HEK293 (cell line): ENCODE measurements at regions not wholly inside any gene's neighbourhood (a gene's known extent, or its start where the extent isn't known, plus 50 kb on each side); places are given as distances from the start of the nearest gene placed in this dataset.

Source experiments
- CTCF ChIA-PET: fragments of 350-600 bp; formaldehyde crosslinking; extraction: SDS; loops from one replicate; lab custom pipeline; 2021; ENCODE audit warnings: antibody characterized with exemption; lab: Yijun Ruan, JAX
- POLR2A ChIA-PET: fragments of 300-600 bp; formaldehyde crosslinking; extraction: SDS; loops from one replicate; lab custom pipeline; 2020; ENCODE audit warnings: antibody characterized with exemption, inconsistent platforms; lab: Yijun Ruan, JAX
- H3K27ac ChIP-seq: fragments of 200-500 bp; sonication (Bioruptor generic); 2 replicates; pipeline ENCODE4 v1.5.1; 2014; ENCODE audit warnings: low read depth, low read length, control low read depth, inconsistent platforms; ENCODE audit errors: extremely low read depth
- H3K36me3 ChIP-seq, 2 experiments: fragments of 200-500 bp in 1 of 2; sonication (Bioruptor generic) in 1 of 2; 1 replicate in 1 of 2; 2 replicates in 1 of 2; pipeline ENCODE4 v1.5.1; 2014 to 2017; ENCODE audit warnings: inconsistent platforms in 2 of 2, low read length in 2 of 2; ENCODE audit not compliant: control insufficient read depth in 2 of 2, insufficient read depth in 1 of 2
- H3K4me1 ChIP-seq: fragments of 200-500 bp; sonication (Bioruptor generic); 2 replicates; pipeline ENCODE4 v1.5.1; 2014; ENCODE audit warnings: mild to moderate bottlenecking, low read length, inconsistent platforms; ENCODE audit not compliant: control insufficient read depth, insufficient read depth
- H3K4me3 ChIP-seq: 2 replicates; pipeline ENCODE4 v1.5.1; 2011; ENCODE audit warnings: low read depth, mild to moderate bottlenecking, control low read depth, low read length, moderate library complexity
- H3K9me3 ChIP-seq: fragments of 200-500 bp; sonication (Bioruptor generic); 2 replicates; pipeline ENCODE4 v1.5.1; 2014; ENCODE audit warnings: low read depth, low read length, inconsistent platforms; ENCODE audit not compliant: control insufficient read depth, insufficient read depth
- GLI4 ChIP-seq: fragments of 450-650 bp; formaldehyde crosslinking; IDR thresholded peaks from 2 replicates; pipeline ENCODE4 v1.5.1; 2016; ENCODE audit warnings: missing biosample characterization, missing genetic modification characterization
- MZF1 ChIP-seq: fragments of 450-650 bp; formaldehyde crosslinking; IDR thresholded peaks from 2 replicates; pipeline ENCODE4 v1.5.1; 2017; ENCODE audit warnings: missing biosample characterization, missing genetic modification characterization, borderline replicate concordance
- OSR2 ChIP-seq: fragments of 450-650 bp; formaldehyde crosslinking; IDR thresholded peaks from 2 replicates; pipeline ENCODE4 v1.5.1; 2016; ENCODE audit warnings: missing biosample characterization, missing genetic modification characterization
- REPIN1 ChIP-seq: fragments of 450-650 bp; formaldehyde crosslinking; IDR thresholded peaks from 2 replicates; pipeline ENCODE4 v1.5.1; 2017; ENCODE audit warnings: missing biosample characterization, missing genetic modification characterization, low read depth
- SCRT1 ChIP-seq: fragments of 450-650 bp; formaldehyde crosslinking; IDR thresholded peaks from 2 replicates; pipeline ENCODE4 v1.5.1; 2016; ENCODE audit warnings: missing biosample characterization, missing genetic modification characterization, borderline replicate concordance
- ZBTB20 ChIP-seq: fragments of 450-650 bp; formaldehyde crosslinking; IDR thresholded peaks from 2 replicates; pipeline ENCODE4 v1.5.1; 2016; ENCODE audit warnings: missing biosample characterization, missing genetic modification characterization
- ZFP3 ChIP-seq: fragments of 450-650 bp; formaldehyde crosslinking; IDR thresholded peaks from 2 replicates; pipeline ENCODE4 v1.5.1; 2016; ENCODE audit warnings: low read depth, missing biosample characterization, missing genetic modification characterization
- ZNF140 ChIP-seq: fragments of 450-650 bp; formaldehyde crosslinking; IDR thresholded peaks from 2 replicates; pipeline ENCODE4 v1.5.1; 2016; ENCODE audit warnings: missing biosample characterization, missing genetic modification characterization
- ZNF174 ChIP-seq: fragments of 450-650 bp; formaldehyde crosslinking; IDR thresholded peaks from 2 replicates; pipeline ENCODE4 v1.5.0; 2017; ENCODE audit warnings: missing biosample characterization, mild to moderate bottlenecking, missing genetic modification characterization
- ZNF2 ChIP-seq: fragments of 450-650 bp; formaldehyde crosslinking; IDR thresholded peaks from 2 replicates; pipeline ENCODE4 v1.5.1; 2016; ENCODE audit warnings: missing biosample characterization, missing genetic modification characterization
- ZNF23 ChIP-seq: fragments of 450-650 bp; formaldehyde crosslinking; IDR thresholded peaks from 2 replicates; pipeline ENCODE4 v1.5.1; 2016; ENCODE audit warnings: missing biosample characterization, missing genetic modification characterization, borderline replicate concordance
- ZNF335 ChIP-seq: fragments of 450-650 bp; formaldehyde crosslinking; conservative IDR thresholded peaks from 2 replicates; pipeline ENCODE4 v1.5.1; 2016; ENCODE audit warnings: missing biosample characterization, missing genetic modification characterization
- ZNF398 ChIP-seq: fragments of 450-650 bp; formaldehyde crosslinking; IDR thresholded peaks from 2 replicates; pipeline ENCODE4 v1.5.1; 2017; ENCODE audit warnings: missing biosample characterization, missing genetic modification characterization
- ZNF596 ChIP-seq: fragments of 450-650 bp; IDR thresholded peaks from 2 replicates; pipeline ENCODE4 v1.5.0; 2018; ENCODE audit warnings: missing biosample characterization, mild to moderate bottlenecking, missing genetic modification characterization, moderate library complexity
- ZNF658 ChIP-seq: fragments of 450-650 bp; formaldehyde crosslinking; IDR thresholded peaks from 2 replicates; pipeline ENCODE4; 2016; ENCODE audit warnings: missing biosample characterization, missing genetic modification characterization
- ZNF776 ChIP-seq: fragments of 450-650 bp; formaldehyde crosslinking; IDR thresholded peaks from 2 replicates; pipeline ENCODE4 v1.5.0; 2017; ENCODE audit warnings: missing biosample characterization, missing genetic modification characterization, borderline replicate concordance
- ZNF792 ChIP-seq: fragments of 450-650 bp; formaldehyde crosslinking; IDR thresholded peaks from 2 replicates; pipeline ENCODE4 v1.5.1; 2016; ENCODE audit warnings: missing biosample characterization, missing genetic modification characterization
- ZNF837 ChIP-seq: fragments of 450-650 bp; formaldehyde crosslinking; IDR thresholded peaks from 2 replicates; pipeline ENCODE4 v1.5.1; 2016; ENCODE audit warnings: missing biosample characterization, missing genetic modification characterization
- ZNF843 ChIP-seq: fragments of 450-650 bp; formaldehyde crosslinking; IDR thresholded peaks from 2 replicates; pipeline ENCODE4 v1.5.1; 2016; ENCODE audit warnings: missing biosample characterization, missing genetic modification characterization
- ZSCAN16 ChIP-seq: fragments of 450-650 bp; formaldehyde crosslinking; IDR thresholded peaks from 2 replicates; pipeline ENCODE4 v1.5.1; 2016; ENCODE audit warnings: missing biosample characterization, missing genetic modification characterization
- ZXDB ChIP-seq: fragments of 450-650 bp; formaldehyde crosslinking; IDR thresholded peaks from 2 replicates; pipeline ENCODE4 v1.5.1; 2016; ENCODE audit warnings: missing biosample characterization, missing genetic modification characterization
- TF ChIP-seq, protein P1 (sequence below): fragments of 450-650 bp; formaldehyde crosslinking; IDR thresholded peaks from 2 replicates; pipeline ENCODE4 v1.5.1; 2016; ENCODE audit warnings: missing biosample characterization, missing genetic modification characterization
- TF ChIP-seq, protein P2 (sequence below): fragments of 450-650 bp; IDR thresholded peaks from 2 replicates; pipeline ENCODE4 v1.5.1; 2018; ENCODE audit warnings: missing biosample characterization, mild to moderate bottlenecking, missing genetic modification characterization

DNA sequence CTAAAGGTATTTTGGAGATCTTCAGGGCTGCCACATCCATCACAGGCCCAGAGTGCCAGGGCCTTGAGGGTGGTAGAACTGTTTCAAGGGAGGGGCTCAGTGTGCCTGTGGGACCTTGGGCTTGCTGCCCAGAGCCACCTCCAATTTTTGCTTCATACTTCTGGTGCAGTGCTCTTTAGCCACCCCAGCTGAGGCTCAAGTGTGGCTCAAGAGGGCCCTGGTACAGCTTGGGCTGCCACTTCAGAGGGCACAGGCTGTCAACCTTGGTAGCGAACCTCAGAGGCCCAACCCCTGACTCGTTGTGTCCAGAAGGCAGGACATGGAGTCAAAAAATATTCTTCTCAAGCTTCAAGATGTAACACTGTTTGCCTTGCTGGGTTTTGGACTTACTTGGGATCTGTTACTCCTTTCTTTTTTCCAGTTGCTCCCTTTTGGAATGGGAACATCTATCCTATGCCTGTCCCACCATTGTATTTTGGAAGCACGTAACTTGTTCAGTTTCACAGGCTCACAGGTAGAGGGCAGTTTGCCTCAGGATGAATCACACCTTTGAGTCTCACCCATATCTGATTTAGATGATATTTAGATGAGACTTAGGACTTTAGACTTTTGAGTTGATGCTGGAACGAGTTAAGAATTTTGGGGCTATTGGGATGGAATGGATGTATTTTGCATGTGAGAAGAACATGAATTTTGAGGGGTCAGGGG is 224.8 kb downstream of the RPS24 start (continued):
- TF ChIP-seq ZNF792 (tag by site-specific recombination) (no peak), ZNF776 (tag by site-specific recombination) (no peak), ZNF2 (tag by site-specific recombination) (no peak), MZF1 (tag by site-specific recombination) (no peak)

DNA sequence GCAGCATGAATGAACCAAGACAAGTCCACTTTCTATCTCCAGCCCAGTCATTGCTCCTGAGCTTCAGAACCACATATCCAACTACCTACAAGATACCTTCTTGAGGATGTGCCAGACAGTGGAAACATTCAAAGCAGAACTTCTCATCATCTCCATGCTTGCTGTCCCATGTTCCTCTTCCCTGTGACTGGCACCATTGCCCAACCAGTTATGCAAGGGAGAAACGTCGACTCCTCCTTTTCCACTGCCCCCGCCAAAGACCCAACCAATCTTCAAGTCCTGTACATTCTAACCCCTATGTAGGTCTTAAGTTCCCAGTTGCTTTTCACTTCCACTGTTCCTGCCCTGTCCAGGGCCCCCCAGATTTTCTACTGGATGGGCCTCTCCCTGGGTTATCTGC is 225.7 kb downstream of the RPS24 start:
- no peak overlapping the region; the same call in 1 of the 2 replicates for H3K27ac ChIP-seq
- no peaks in the 10 kb centered on the region for H3K9me3 ChIP-seq
- peaks cover 5% of the 10 kb centered on the region; the same call in 1 of the 2 replicates for H3K4me1 ChIP-seq
- no peaks in the 10 kb centered on the region for H3K36me3 ChIP-seq
- no peak overlapping the region for H3K4me3 ChIP-seq
- POLR2A ChIA-PET = interaction anchor here (1.3 kb wide), 2 partner anchors 13 to 34 kb away, joined by 3 to 7 read pairs; no protein-coding TSS in a partner anchor
- TF ChIP-seq GLI4 (tag by site-specific recombination) (no peak), OSR2 (tag by site-specific recombination) (no peak), ZSCAN16 (no peak), ZNF23 (tag by site-specific recombination) (no peak), ZNF398 (tag by site-specific recombination) (no peak), REPIN1 (tag by site-specific recombination) (no peak), ZNF658 (no peak), SCRT1 (tag by site-specific recombination) (no peak), ZFP3 (tag by site-specific recombination) (no peak)
- TF ChIP-seq, protein P1, sequence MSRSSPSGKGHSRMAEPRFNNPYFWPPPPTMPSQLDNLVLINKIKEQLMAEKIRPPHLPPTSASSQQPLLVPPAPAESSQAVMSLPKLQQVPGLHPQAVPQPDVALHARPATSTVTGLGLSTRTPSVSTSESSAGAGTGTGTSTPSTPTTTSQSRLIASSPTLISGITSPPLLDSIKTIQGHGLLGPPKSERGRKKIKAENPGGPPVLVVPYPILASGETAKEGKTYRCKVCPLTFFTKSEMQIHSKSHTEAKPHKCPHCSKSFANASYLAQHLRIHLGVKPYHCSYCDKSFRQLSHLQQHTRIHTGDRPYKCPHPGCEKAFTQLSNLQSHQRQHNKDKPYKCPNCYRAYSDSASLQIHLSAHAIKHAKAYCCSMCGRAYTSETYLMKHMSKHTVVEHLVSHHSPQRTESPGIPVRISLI = no peak
- CTCF ChIA-PET = interaction anchor here (0.6 to 2.3 kb wide), 18 partner anchors 14 to 1148 kb away, joined by 3 to 14 read pairs (median 4); no protein-coding TSS in a partner anchor

- Histone ChIP-seq H3K4me3 (no peak overlapping the region), H3K27ac (no peak overlapping the region; the same call in 1 of the 2 replicates), H3K4me1 (peaks cover 5% of the 10 kb centered on the region; the same call in 1 of the 2 replicates), H3K36me3 (no peaks in the 10 kb centered on the region), H3K9me3 (no peaks in the 10 kb centered on the region)
- TF ChIP-seq MZF1 (tag by site-specific recombination) (0 out of 2 replicates have a peak, but pooled peaks have one; percentile 29), ZNF837 (tag by site-specific recombination) (no peak), ZNF596 (no peak), ZBTB20 (peak; percentile 71), ZNF843 (tag by site-specific recombination) (peak; percentile 44; the same call in 1 of the 2 replicates), ZNF140 (tag by site-specific recombination) (no peak), OSR2 (tag by site-specific recombination) (peak; percentile 56; the same call in 1 of the 2 replicates), ZNF174 (tag by site-specific recombination) (no peak), ZNF335 (peak; percentile 28; the same call in 1 of the 2 replicates), ZXDB (0 out of 2 replicates have a peak, but pooled peaks have one; percentile 72)
- TF ChIP-seq, protein P2, sequence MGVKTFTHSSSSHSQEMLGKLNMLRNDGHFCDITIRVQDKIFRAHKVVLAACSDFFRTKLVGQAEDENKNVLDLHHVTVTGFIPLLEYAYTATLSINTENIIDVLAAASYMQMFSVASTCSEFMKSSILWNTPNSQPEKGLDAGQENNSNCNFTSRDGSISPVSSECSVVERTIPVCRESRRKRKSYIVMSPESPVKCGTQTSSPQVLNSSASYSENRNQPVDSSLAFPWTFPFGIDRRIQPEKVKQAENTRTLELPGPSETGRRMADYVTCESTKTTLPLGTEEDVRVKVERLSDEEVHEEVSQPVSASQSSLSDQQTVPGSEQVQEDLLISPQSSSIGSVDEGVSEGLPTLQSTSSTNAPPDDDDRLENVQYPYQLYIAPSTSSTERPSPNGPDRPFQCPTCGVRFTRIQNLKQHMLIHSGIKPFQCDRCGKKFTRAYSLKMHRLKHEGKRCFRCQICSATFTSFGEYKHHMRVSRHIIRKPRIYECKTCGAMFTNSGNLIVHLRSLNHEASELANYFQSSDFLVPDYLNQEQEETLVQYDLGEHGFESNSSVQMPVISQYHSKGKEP (tag by site-specific recombination) = no peak
- POLR2A ChIA-PET = interaction anchor here (0.8 to 1.3 kb wide), 8 partner anchors 11 to 199 kb away, joined by 3 to 7 read pairs (median 3); no protein-coding TSS in a partner anchor
- CTCF ChIA-PET = interaction anchor here (0.6 to 2.3 kb wide), 30 partner anchors 9 to 1148 kb away, joined by 3 to 14 read pairs (median 4); no protein-coding TSS in a partner anchor
These were observed 226.5 kb downstream of the RPS24 start for GRCh38 chr10:78260141-78260540.
